KOPT-K1 (cell line): ENCODE measurements at regions not wholly inside any gene's neighbourhood (a gene's known extent, or its start where the extent isn't known, plus 50 kb on each side); places are given as distances from the start of the nearest gene placed in this dataset.
"Not testable (repeated sequence)": the region's sequence is repeated elsewhere in the genome, so short reads cannot be mapped to it uniquely, and the experiment has no call there.

Source experiments
- H3K27ac ChIP-seq: fragments of 200-600 bp; sonication (generic); 2 replicates; pipeline ENCODE4 v1.5.1; 2016; ENCODE audit warnings: antibody characterized with exemption, mild to moderate bottlenecking, low read depth, low read length; ENCODE audit not compliant: poor library complexity, severe bottlenecking
- H3K36me3 ChIP-seq: fragments of 200-600 bp; sonication (generic); 2 replicates; pipeline ENCODE4 v1.5.1; 2017; ENCODE audit warnings: antibody characterized with exemption, mild to moderate bottlenecking, low read length, moderate library complexity; ENCODE audit not compliant: insufficient read depth
- H3K9me3 ChIP-seq: fragments of 200-600 bp; sonication (generic); 2 replicates; pipeline ENCODE4 v1.5.1; 2017; ENCODE audit warnings: antibody characterized with exemption, low read length, mild to moderate bottlenecking; ENCODE audit not compliant: insufficient read depth, poor library complexity, severe bottlenecking

GRCh38 chr19:28312269-28312668 lies 900.7 kb downstream of the UQCRFS1 start:
- Histone ChIP-seq H3K36me3 (no peaks in the 10 kb centered on the region), H3K9me3 (no peaks in the 10 kb centered on the region)

DNA sequence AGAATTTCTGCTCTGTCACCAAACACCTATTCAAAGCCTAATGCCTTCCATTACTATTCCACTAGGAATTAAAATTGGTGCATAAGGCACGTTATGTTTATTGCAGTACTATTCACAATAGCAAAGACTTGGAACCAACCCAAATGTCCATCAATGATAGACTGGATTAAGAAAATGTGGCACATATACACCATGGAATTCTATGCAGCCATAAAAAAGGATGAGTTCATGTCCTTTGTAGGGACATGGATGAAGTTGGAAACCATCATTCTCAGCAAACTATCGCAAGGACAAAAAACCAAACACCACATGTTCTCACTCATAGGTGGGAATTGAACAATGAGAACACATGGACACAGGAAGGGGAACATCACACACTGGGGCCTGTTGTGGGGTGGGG lies 902.1 kb downstream of the UQCRFS1 start:
- H3K27ac ChIP-seq, H3K36me3 ChIP-seq, H3K9me3 ChIP-seq: not testable (repeated sequence)

More at GRCh38 chr19:28312269-28312668, 900.7 kb downstream of the UQCRFS1 start:
- H3K27ac ChIP-seq: no peak overlapping the region

GRCh38 chr19:28309070-28309469 lies 903.9 kb downstream of the UQCRFS1 start:
- no peaks in the 10 kb centered on the region for H3K36me3 ChIP-seq
- H3K27ac ChIP-seq: no peak overlapping the region
- H3K9me3 ChIP-seq: no peaks in the 10 kb centered on the region

- H3K27ac ChIP-seq: no peak overlapping the region
- no peaks in the 10 kb centered on the region for H3K9me3 ChIP-seq
- H3K36me3 ChIP-seq: no peaks in the 10 kb centered on the region
Observed at GRCh38 chr19:28307963-28308362, 905.0 kb downstream of the UQCRFS1 start.

DNA sequence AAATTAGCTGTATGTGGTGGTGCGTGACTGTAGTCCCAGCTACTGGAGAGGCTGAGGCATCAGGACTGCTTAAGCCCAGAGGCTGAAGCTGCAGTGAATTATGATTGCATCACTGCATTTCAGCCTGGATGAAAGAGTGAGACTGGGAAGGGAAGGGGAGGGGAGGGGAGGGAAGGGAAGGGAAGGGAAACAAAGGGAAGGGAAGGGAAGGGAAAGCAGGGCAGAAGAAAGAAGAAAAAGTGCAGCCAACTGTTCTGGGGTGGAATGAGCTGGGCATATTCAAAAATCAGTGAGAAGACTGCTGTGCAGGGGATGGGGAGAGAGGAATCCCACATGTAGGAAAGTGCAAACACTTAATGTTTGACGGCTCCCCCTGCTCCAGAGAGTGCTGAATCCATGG lies 905.5 kb downstream of the UQCRFS1 start:
- Histone ChIP-seq H3K9me3 (no peaks in the 10 kb centered on the region), H3K36me3 (no peaks in the 10 kb centered on the region), H3K27ac (no peak overlapping the region)

- Histone ChIP-seq H3K27ac (no peak overlapping the region), H3K36me3 (no peaks in the 10 kb centered on the region), H3K9me3 (no peaks in the 10 kb centered on the region)
Observed at GRCh38 chr19:28305513-28305912, 907.4 kb downstream of the UQCRFS1 start.

DNA sequence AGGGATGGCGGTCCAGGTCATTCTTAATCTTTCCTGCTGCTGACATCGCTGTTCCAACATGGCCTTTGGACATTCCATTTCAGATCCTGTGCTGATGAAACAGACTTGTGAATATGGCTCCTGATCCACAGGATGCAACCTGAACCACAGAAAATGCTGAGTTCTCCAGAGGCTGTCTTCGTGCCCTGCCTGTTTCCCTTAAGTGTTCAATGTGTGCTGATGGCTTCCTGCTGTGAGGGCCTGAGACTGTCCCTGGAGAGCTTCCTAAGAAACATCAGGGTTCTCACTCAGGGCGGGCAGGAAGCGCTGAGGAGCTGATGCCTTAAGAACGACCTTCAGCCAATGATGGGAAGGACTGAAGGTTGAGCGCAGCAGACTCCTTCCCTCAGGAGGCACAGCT lies 909.4 kb downstream of the UQCRFS1 start:
- Histone ChIP-seq H3K9me3 (no peaks in the 10 kb centered on the region), H3K36me3 (no peaks in the 10 kb centered on the region), H3K27ac (no peak overlapping the region)

GRCh38 chr19:28301961-28302360 lies 911.0 kb downstream of the UQCRFS1 start:
- no peaks in the 10 kb centered on the region for H3K36me3 ChIP-seq
- no peak overlapping the region for H3K27ac ChIP-seq
- H3K9me3 ChIP-seq: no peaks in the 10 kb centered on the region

DNA sequence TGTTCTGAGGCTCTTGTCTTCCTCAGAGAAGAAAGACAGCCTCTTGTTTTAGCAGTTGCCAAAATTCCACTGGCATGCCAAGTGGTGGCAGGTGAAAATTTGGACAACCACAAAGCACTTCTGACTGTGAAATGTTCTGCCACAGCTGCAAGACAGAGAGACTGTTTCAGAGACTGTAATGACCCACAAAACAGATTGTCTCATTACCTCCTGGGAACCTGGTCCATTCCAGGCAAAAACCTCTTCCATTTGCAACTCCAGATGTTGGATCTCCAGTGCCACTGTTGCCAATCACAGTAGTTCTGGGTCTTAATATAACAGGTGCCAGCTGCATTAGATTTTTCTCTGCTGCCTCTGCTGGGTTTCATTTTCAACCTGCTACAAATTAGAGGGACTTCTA lies 911.5 kb downstream of the UQCRFS1 start:
- no peaks in the 10 kb centered on the region for H3K36me3 ChIP-seq
- no peaks in the 10 kb centered on the region for H3K9me3 ChIP-seq
- H3K27ac ChIP-seq: no peak overlapping the region

DNA sequence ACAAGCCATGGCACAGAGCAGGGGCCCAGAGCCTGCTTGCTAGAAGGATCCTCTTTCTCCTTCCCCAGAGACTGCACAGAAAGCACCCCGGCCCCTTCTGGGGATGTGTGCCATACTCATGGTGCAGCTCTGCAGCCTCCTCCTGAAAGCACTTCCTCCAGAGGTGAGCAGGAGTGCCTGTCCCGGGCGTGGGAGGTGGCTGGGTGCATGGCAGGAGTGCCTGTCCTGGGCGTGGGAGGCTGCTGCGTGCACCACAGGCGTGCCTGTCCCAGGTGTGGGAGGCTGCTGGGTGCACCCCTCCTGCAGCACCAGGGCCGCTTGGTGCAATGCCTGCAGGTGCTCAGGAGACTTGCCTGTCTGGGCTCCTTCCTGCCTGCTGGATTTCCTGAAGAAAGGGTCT lies 913.3 kb downstream of the UQCRFS1 start:
- H3K9me3 ChIP-seq: no peaks in the 10 kb centered on the region
- no peak overlapping the region for H3K27ac ChIP-seq
- no peaks in the 10 kb centered on the region for H3K36me3 ChIP-seq

DNA sequence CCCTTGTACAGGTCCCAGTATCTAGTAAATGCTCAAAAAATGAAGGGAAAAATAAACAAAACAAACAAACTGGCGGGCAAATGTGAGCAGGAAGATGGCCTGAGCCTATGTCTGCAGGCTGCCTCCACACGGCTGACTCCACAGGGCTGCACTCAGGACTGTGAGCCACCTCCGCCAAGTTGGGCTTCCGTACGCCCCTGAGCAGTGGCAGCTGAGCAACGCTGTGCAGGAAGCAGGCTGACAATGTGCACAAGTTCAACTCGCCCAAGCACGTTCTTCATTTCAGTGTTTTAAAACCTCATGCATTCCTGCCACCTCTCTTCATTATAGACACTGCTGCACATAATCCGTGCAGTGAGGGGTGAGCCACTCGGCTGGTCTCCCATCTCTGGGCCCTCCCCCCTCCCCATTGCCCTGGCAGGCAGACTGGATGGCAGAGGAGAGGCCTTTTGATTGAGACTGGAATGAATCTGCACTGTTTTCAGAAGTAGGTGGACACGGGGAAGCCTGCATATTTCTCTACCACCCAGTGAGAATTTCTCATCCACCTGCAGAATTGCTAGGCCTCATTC lies 915.3 kb downstream of the UQCRFS1 start:
- Histone ChIP-seq H3K36me3 (no peaks in the 10 kb centered on the region), H3K27ac (no peak overlapping the region), H3K9me3 (no peaks in the 10 kb centered on the region)

DNA sequence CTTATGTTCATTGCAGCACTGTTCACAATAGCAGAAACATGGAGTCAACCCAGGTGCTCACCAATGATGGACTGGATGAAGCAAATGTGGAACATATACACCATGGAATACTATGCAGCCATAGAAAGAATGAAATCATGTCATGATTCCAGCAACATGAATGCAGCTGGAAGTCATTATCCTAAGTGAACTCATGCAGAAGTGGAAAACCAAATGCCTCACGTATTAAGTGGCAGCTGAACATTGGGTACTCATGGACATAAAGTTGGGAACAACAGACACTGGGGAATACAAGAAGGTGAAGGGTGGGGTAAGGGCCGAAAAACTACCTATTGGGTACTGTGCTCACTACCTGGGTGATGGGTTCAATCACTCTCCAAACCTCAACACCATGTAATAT lies 915.9 kb downstream of the UQCRFS1 start:
- Histone ChIP-seq H3K36me3 (no peaks in the 10 kb centered on the region), H3K27ac (no peak overlapping the region), H3K9me3 (no peaks in the 10 kb centered on the region)

GRCh38 chr19:28296506-28296905 lies 916.4 kb downstream of the UQCRFS1 start:
- Histone ChIP-seq H3K36me3 (no peaks in the 10 kb centered on the region), H3K27ac (no peak overlapping the region), H3K9me3 (no peaks in the 10 kb centered on the region)

- H3K9me3 ChIP-seq, H3K36me3 ChIP-seq, H3K27ac ChIP-seq: not testable (repeated sequence)
Observed at GRCh38 chr19:28294975-28295374, 918.0 kb downstream of the UQCRFS1 start.

- Histone ChIP-seq H3K9me3 (no peaks in the 10 kb centered on the region), H3K27ac (no peak overlapping the region), H3K36me3 (no peaks in the 10 kb centered on the region)
Observed at GRCh38 chr19:28294395-28294794, 918.6 kb downstream of the UQCRFS1 start.

GRCh38 chr19:28293685-28294084 lies 919.3 kb downstream of the UQCRFS1 start:
- no peaks in the 10 kb centered on the region for H3K36me3 ChIP-seq
- H3K9me3 ChIP-seq: no peaks in the 10 kb centered on the region
- no peak overlapping the region for H3K27ac ChIP-seq
